WTC11 (cell line): ENCODE measurements at regions not wholly inside any gene's neighbourhood (a gene's known extent, or its start where the extent isn't known, plus 50 kb on each side); places are given as distances from the start of the nearest gene placed in this dataset.

ENCODE experiments used
- ATAC-seq: fragments of 200-7000 bp; cut with Tn5 transposase; 2 replicates; pipeline ENCODE4 v1.10.0; 2021; ENCODE audit warnings: mild to moderate bottlenecking, moderate library complexity
- CTCF ChIA-PET: fragments of 300-600 bp; sonication (Branson Sonifier 250); formaldehyde crosslinking; loops from one replicate; lab custom pipeline; 2021; ENCODE audit warnings: antibody characterized with exemption; lab: Charles Lee
- POLR2A ChIA-PET: fragments of 350-600 bp; sonication (Branson Sonifier 250); formaldehyde crosslinking; loops from one replicate; lab custom pipeline; 2021; ENCODE audit warnings: antibody characterized with exemption; lab: Charles Lee
- DNase-seq: peaks from one replicate; pipeline ENCODE4 v3.0.0; 2021; ENCODE audit warnings: low spot score
- H3K27ac Mint-ChIP-seq: 2 replicates; pipeline ENCODE4 v1.8.0; 2021; ENCODE audit warnings: mixed read lengths
- H3K27me3 Mint-ChIP-seq: 2 replicates; pipeline ENCODE4 v1.8.0; 2021; ENCODE audit warnings: low read depth, mild to moderate bottlenecking, moderate library complexity, mixed read lengths
- H3K36me3 Mint-ChIP-seq: 2 replicates; pipeline ENCODE4 v1.8.0; 2021; ENCODE audit warnings: mixed read lengths
- H3K4me1 Mint-ChIP-seq: 2 replicates; pipeline ENCODE4 v1.8.0; 2022; ENCODE audit warnings: mixed read lengths
- H3K4me3 Mint-ChIP-seq: 2 replicates; pipeline ENCODE4 v1.8.0; 2021; ENCODE audit warnings: mild to moderate bottlenecking, moderate library complexity, mixed read lengths
- H3K9me3 Mint-ChIP-seq: 2 replicates; pipeline ENCODE4 v1.8.0; 2021; ENCODE audit warnings: mixed read lengths
- FOXK1 ChIP-seq: sonication (generic); formaldehyde crosslinking; IDR thresholded peaks from 2 replicates; pipeline ENCODE4 v1.8.0; 2022; ENCODE audit warnings: mild to moderate bottlenecking, moderate library complexity, missing genetic modification reagents
- FOXP1 ChIP-seq: sonication (generic); formaldehyde crosslinking; IDR thresholded peaks from 2 replicates; pipeline ENCODE4 v1.8.0; 2022; ENCODE audit warnings: missing genetic modification reagents, mild to moderate bottlenecking, moderate library complexity, borderline replicate concordance
- JUN ChIP-seq: sonication (generic); formaldehyde crosslinking; IDR thresholded peaks from 2 replicates; pipeline ENCODE4 v1.8.0; 2023; ENCODE audit warnings: mild to moderate bottlenecking, missing genetic modification reagents
- NR3C1 ChIP-seq: sonication (generic); formaldehyde crosslinking; conservative IDR thresholded peaks from 2 replicates; pipeline ENCODE4 v1.8.1; 2023; ENCODE audit warnings: low read depth, mild to moderate bottlenecking, missing genetic modification reagents
- SMAD3 ChIP-seq: sonication (generic); formaldehyde crosslinking; IDR thresholded peaks from 2 replicates; pipeline ENCODE4 v1.8.0; 2022; ENCODE audit warnings: missing genetic modification reagents, mild to moderate bottlenecking, borderline replicate concordance
- STAT6 ChIP-seq: sonication (generic); formaldehyde crosslinking; conservative IDR thresholded peaks from 2 replicates; pipeline ENCODE4 v1.8.1; 2023; ENCODE audit warnings: mild to moderate bottlenecking, low read depth, missing genetic modification reagents, moderate library complexity
- ZBTB43 ChIP-seq: sonication (generic); formaldehyde crosslinking; IDR thresholded peaks from 2 replicates; pipeline ENCODE4 v1.8.1; 2023; ENCODE audit warnings: mild to moderate bottlenecking, missing genetic modification reagents
- ZNF232 ChIP-seq: sonication (generic); formaldehyde crosslinking; IDR thresholded peaks from 2 replicates; pipeline ENCODE4 v1.8.0; 2022; ENCODE audit warnings: mild to moderate bottlenecking, missing genetic modification reagents
- ZNF416 ChIP-seq: fragments of 250-450 bp; sonication (Bioruptor Pico); IDR thresholded peaks from 2 replicates; pipeline ENCODE4 v1.9.0; 2021; ENCODE audit warnings: mild to moderate bottlenecking, inconsistent platforms
- ZNF425 ChIP-seq: fragments of 250-450 bp; sonication (Bioruptor Pico); conservative IDR thresholded peaks from 2 replicates; pipeline ENCODE4 v1.9.0; 2021; ENCODE audit warnings: mild to moderate bottlenecking
- TF ChIP-seq, protein P1 (sequence below): sonication (generic); formaldehyde crosslinking; IDR thresholded peaks from 2 replicates; pipeline ENCODE4 v1.8.1; 2022; ENCODE audit warnings: low read depth, mild to moderate bottlenecking, moderate library complexity, missing genetic modification reagents, borderline replicate concordance
- TF ChIP-seq, protein P2 (sequence below): sonication (generic); formaldehyde crosslinking; conservative IDR thresholded peaks from 2 replicates; pipeline ENCODE4 v1.8.1; 2022; ENCODE audit warnings: mild to moderate bottlenecking, missing genetic modification reagents
- TF ChIP-seq, protein P3 (sequence below): sonication (generic); formaldehyde crosslinking; IDR thresholded peaks from 2 replicates; pipeline ENCODE4 v1.8.0; 2023; ENCODE audit warnings: missing genetic modification reagents, mild to moderate bottlenecking, borderline replicate concordance

DNA sequence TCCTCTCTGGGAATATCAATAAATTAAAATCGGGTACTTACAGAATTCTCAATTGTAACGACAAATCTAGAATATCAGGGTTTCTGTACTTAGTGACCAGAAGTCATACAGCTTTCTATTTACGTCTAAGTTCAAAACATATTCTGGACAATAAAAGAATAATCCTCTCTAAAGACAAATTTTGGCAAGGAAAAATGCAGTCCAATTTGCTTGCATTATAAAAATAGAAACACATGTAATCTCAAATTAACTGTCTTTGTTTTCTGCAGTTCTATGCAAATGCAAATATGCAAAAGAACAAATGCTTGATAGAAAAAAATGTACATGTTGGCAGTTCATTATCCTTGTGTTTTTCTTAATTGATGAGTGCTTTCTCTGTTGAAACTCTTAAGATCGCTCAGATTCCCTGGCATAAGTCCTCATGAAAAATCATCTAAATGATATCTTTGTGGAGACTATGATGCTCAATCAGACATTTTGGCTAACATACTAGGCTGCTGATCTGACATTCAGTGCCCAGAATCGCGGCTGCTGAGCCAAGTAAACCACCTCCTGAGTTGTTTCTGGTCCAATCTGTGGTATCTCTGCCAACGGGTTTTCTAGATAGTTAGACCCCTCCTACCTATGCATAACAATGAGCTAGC lies 990.1 kb upstream of the C9orf72 start (continued):
- TF ChIP-seq, protein P1, sequence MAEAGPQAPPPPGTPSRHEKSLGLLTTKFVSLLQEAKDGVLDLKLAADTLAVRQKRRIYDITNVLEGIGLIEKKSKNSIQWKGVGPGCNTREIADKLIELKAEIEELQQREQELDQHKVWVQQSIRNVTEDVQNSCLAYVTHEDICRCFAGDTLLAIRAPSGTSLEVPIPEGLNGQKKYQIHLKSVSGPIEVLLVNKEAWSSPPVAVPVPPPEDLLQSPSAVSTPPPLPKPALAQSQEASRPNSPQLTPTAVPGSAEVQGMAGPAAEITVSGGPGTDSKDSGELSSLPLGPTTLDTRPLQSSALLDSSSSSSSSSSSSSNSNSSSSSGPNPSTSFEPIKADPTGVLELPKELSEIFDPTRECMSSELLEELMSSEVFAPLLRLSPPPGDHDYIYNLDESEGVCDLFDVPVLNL (CRISPR knock-in tag), result no peak
- TF ChIP-seq ZNF232 (no peak), FOXP1 (no peak)
- TF ChIP-seq, protein P2, sequence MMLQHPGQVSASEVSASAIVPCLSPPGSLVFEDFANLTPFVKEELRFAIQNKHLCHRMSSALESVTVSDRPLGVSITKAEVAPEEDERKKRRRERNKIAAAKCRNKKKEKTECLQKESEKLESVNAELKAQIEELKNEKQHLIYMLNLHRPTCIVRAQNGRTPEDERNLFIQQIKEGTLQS, result no peak
- TF ChIP-seq, all 79 proteins: peak for 0

DNA sequence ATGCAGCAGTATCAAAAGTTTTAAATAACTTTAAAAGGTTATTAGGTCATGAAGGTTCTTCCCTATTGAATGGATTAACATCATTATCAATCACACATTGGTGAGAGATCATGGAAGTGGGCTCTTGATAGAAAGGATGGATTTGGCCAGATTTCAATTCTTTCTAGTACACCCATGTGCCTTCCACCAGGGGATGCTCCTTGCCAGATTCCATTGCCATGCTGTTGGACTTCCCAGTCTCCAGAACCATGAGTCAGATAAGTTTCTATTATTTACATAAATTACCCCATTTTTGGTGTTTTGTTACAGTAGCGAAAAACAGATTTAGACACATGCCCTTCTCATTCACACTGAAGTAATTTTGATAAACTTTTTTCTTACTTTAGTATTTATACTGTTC lies 1010.6 kb upstream of the C9orf72 start:
- no peak for TF ChIP-seq ZBTB43 (CRISPR knock-in tag)
- no peak for TF ChIP-seq JUN (CRISPR knock-in tag)
- no peak for TF ChIP-seq FOXK1 (CRISPR knock-in tag)
- no peak for TF ChIP-seq NR3C1 (CRISPR knock-in tag)
- no peak for TF ChIP-seq ZNF425
- TF ChIP-seq ZNF416 (CRISPR knock-in tag), result no peak
- no peak for TF ChIP-seq STAT6 (CRISPR knock-in tag)
- ChIA-PET CTCF (no interaction called here), POLR2A (no interaction called here)
- H3K4me1 Mint-ChIP-seq, result no peaks in the 10 kb centered on the region
- H3K36me3 Mint-ChIP-seq, result peaks cover 10% of the 10 kb centered on the region
- no peak overlapping the region for H3K27ac Mint-ChIP-seq
- no peak for ATAC-seq
- no peak overlapping the region for H3K4me3 Mint-ChIP-seq
- DNase-seq, result no peak
- peaks cover 16% of the 10 kb centered on the region for H3K9me3 Mint-ChIP-seq
- no peaks in the 10 kb centered on the region for H3K27me3 Mint-ChIP-seq

GRCh38 chr9:28584542-28584941 lies 1011.3 kb upstream of the C9orf72 start:
- Mint-ChIP-seq H3K4me3 (no peak overlapping the region), H3K4me1 (no peaks in the 10 kb centered on the region), H3K27me3 (no peaks in the 10 kb centered on the region), H3K9me3 (peaks cover 17% of the 10 kb centered on the region), H3K36me3 (peaks cover 10% of the 10 kb centered on the region), H3K27ac (no peak overlapping the region)
- no peak for ATAC-seq
- DNase-seq, result no peak
- POLR2A ChIA-PET, result no interaction called here
- CTCF ChIA-PET, result no interaction called here
- no peak for TF ChIP-seq SMAD3 (CRISPR knock-in tag)
- TF ChIP-seq, protein P3, sequence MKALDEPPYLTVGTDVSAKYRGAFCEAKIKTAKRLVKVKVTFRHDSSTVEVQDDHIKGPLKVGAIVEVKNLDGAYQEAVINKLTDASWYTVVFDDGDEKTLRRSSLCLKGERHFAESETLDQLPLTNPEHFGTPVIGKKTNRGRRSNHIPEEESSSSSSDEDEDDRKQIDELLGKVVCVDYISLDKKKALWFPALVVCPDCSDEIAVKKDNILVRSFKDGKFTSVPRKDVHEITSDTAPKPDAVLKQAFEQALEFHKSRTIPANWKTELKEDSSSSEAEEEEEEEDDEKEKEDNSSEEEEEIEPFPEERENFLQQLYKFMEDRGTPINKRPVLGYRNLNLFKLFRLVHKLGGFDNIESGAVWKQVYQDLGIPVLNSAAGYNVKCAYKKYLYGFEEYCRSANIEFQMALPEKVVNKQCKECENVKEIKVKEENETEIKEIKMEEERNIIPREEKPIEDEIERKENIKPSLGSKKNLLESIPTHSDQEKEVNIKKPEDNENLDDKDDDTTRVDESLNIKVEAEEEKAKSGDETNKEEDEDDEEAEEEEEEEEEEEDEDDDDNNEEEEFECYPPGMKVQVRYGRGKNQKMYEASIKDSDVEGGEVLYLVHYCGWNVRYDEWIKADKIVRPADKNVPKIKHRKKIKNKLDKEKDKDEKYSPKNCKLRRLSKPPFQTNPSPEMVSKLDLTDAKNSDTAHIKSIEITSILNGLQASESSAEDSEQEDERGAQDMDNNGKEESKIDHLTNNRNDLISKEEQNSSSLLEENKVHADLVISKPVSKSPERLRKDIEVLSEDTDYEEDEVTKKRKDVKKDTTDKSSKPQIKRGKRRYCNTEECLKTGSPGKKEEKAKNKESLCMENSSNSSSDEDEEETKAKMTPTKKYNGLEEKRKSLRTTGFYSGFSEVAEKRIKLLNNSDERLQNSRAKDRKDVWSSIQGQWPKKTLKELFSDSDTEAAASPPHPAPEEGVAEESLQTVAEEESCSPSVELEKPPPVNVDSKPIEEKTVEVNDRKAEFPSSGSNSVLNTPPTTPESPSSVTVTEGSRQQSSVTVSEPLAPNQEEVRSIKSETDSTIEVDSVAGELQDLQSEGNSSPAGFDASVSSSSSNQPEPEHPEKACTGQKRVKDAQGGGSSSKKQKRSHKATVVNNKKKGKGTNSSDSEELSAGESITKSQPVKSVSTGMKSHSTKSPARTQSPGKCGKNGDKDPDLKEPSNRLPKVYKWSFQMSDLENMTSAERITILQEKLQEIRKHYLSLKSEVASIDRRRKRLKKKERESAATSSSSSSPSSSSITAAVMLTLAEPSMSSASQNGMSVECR (CRISPR knock-in tag), result no peak
- TF ChIP-seq ZNF425, result no peak
- no peak for TF ChIP-seq FOXK1 (CRISPR knock-in tag)
- no peak for TF ChIP-seq STAT6 (CRISPR knock-in tag)
